GM19023 (cell line): ENCODE measurements at regions not wholly inside any gene's neighbourhood (a gene's known extent, or its start where the extent isn't known, plus 50 kb on each side); places are given as distances from the start of the nearest gene placed in this dataset.
"Not testable (repeated sequence)": the region's sequence is repeated elsewhere in the genome, so short reads cannot be mapped to it uniquely, and the experiment has no call there.

Source experiments
- ATAC-seq: cut with Tn5 transposase; IDR thresholded peaks from one replicate; pipeline ENCODE4 v1.9.1; 2021; ENCODE audit warnings: mild to moderate bottlenecking, moderate library complexity; ENCODE audit not compliant: unreplicated experiment

DNA sequence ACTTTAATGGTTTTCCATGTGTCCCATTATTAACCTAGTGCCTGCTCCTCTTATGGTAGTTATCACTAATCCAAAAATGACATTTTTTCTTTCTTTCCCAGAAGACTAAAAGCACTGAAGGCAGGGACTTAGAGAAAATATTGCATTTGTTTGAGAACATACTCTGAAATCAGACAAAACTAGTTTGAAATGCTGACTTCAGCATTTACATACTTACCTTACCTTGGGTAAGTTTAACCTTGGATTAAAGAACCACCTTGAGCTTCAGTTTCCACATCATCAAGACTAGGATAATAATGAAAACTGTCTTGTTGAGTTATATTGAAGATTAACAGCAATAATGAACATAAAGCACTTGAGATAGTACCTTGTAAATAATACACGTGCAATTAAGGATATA is 413.0 kb downstream of the SOX2 start:
- no peak for ATAC-seq

DNA sequence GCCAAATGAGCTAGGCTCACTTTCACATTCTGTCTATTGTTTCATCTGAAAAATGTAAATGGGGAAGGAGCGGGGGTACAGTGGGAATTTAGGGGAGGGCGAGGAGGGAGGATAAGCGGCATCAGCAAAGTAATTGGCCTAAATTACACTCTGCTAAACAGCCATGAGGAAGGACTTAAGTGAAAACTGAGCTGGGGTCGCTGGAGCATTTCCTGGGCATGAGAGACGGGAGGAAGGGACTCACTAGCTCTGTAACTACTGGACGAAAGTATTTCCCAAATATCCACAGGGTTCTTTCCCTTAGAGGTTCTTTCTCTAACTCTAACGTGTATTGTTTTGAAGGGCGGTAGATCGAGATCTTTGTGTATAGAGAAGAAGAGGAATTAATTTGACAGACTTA is 418.0 kb downstream of the SOX2 start:
- no peak for ATAC-seq

DNA sequence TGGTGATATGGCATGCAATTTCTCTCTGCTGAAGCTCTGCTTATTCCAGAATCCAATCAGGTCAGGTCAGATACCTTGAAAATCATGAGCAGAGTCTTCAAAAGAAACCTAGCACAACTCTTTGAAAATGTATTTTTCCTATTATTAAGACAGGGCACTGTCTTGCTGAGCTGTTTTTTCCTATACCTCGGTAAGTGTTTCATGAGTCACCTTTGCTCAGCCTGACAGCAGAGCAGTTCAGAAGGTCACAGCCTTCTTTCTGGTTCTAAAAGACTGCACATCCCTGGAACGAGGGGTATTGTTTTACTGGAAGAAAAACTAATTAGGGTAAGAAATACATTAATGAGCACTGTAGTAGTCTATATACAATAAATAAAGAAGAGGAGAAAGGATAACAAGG is 422.0 kb downstream of the SOX2 start:
- no peak for ATAC-seq

DNA sequence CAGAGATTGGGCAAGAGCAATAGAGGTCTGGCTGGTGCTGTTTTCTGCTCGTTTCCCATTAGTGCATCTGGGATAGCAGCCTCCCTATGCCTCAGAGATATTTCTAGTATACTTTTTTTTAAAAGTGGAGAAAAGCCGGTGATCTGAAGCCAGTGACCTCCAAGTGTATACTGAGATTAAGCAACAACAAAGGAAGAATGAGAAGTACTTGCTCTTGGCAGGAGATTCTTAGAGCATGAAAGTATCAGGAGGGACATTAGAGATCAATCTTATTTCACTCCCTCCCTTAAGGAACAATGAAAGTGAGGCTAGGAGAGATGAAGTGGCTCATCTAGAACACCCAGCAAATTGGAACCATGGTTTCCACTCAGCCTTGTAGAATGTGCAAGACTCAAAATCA is 423.3 kb downstream of the SOX2 start:
- ATAC-seq: no peak

DNA sequence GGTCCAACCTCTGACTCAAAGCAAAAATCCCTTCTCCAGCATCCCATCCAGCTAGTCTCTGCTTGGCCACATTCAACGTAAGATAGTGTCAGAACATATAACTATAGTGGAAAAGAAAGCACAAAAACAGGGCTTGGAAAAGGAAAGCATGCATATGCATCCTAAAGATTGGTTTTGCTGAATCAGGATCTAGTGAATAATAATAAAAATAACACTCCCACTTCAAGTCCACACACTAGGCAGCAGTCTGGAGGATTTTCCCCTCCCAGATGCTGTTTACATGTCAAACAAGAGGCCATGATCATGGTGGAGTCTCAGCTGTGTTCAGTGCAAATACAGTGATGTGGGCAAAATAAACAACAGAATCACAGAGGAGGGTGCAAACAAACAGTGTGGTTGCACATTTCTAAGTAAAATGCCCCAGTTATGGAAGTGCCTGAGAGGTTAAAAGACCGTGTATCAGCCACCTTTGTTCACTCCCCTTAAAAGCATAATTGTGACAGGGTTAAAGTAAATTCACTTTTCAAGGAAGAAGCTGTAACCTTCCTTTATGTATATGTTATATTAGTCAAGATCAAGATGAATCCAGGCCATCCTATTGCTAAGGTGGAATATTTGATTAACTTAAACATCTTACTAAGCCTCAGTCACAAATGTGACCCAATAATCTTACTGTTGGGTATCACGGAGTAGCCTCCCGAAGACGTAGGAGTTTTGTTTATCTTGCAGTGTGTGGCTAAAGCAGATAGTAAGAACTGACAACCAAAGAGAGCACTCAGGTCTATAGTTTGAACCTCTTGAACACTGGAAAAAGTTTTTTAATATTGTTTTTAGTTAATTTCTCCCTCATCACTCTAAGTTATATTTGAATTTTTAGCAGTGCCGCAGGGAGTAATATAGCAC is 424.5 kb downstream of the SOX2 start:
- ATAC-seq: no peak

DNA sequence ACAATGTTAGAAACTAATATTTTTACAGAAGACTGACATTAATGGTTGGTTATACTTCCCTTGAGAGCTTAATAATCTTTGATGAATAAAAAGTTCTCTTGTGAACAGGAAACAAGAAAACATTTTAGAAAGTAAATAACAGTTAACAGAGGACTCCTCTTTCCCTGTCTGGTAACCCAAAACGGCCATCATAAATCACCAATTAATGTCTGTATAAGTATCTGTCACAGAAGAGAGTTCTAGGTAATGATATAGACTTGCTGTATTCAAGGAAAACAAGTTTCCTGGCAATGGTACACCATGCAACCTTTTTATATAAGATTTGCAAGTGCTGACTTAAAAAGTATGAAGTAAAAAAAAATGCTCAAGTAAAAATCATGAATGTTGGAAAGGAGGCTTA is 426.7 kb downstream of the SOX2 start:
- no peak for ATAC-seq

DNA sequence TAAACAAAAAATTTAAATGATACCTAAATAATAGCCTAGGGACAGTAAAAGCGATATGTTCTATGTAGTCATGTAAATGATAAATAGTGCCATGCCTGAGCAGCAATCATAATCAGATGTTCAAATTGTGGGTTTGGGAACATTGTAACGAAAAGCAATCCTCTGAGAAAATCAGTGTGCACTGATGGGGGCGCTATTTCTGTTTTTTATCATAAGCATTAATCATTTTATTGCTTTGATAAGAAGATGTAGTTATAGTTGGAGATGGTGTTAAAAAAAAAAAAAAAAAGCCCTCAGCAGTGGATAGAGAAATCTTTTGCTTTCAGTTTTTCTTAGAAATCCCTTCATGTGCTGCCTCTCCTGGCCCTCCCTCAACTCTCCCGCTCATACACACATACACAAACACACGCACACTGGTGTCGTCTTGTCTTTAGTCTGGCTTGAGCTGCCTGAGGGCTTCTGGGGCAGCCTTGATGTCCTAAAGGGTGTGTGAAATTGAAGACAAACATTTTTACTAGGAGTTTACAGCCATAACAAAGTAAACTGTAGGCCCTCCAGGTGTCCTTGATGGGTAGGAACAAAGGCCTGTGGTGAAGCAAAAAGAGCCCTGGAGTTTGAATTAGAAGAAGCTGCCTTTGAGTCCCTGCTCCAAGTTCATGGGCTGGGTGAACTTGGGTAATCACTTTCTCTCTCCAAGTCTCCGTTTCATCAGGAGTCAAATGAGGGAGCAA is 428.1 kb downstream of the SOX2 start:
- ATAC-seq: no peak

DNA sequence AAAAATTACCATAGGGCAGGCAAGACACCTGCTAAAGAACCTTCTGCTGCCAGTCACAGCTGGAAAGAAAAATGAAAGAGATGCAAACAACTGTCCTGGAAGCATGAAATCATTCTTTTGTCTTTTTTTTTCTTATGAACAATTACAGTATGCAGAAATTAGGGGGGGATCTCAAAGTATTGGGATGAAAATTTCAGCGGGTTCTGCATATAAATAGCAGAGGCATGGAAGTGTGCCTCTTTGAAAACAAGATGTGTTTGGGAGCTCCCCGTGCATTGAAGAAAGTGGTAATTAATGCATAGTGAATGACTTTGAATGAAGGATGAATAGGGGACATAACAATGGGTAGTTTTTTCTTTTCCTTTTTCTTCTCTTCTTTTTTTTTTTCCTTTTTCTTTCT is 431.2 kb downstream of the SOX2 start:
- no peak for ATAC-seq

DNA sequence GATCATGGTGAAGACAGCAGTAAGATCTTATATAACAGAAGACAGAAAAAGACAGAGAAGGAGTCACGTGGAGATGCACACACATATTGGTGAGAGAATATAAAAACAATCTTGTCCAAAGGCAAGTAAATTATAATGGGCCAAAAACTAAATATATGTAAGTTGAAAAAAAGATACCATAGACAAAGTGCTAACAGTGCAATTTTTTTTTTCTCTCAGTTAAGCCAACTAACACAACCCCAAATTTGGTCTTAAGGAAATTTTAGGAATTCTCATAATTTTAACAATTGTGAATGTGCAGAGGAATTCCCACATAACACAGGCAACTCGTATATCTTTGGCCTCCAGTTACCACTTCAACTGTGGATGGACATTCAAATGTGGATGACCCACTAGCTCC is 432.2 kb downstream of the SOX2 start:
- no peak for ATAC-seq

DNA sequence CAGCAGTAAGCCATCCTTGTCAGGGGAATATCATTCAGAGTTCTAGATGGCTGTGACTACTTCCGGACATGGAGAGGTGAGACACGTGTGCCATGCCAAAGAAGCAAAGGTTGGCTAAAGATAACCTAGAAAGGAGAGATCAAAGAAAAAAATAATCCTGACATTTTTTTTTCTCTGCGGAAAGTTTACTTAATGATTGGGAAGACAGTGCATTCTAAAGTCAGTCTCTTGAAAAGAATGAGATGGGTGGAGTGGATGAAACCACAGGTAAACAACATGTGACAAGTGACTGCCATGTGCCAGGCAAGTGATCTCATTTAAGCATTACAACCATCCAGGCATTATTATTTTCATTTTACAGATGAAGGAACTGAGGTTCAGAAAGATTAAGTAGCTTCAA is 436.6 kb downstream of the SOX2 start:
- no peak for ATAC-seq

DNA sequence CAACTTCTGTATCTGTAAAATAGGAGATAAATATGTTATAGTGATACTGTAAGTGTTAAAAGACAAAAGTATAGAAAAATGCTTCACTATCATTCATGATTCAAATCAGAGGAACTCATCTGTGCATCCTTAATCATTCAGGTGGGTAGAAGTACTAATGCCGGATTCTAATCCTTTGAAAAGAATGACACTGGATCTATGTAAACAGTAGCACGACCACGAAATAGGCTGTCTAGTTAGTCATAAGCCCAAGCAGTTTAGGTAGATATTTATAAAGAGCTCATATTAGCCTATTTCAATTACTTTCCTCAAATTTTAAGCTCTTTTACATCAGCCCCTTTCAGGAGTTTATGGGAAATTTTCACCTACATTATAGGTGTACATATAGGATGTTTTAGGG is 437.9 kb downstream of the SOX2 start:
- ATAC-seq: no peak

DNA sequence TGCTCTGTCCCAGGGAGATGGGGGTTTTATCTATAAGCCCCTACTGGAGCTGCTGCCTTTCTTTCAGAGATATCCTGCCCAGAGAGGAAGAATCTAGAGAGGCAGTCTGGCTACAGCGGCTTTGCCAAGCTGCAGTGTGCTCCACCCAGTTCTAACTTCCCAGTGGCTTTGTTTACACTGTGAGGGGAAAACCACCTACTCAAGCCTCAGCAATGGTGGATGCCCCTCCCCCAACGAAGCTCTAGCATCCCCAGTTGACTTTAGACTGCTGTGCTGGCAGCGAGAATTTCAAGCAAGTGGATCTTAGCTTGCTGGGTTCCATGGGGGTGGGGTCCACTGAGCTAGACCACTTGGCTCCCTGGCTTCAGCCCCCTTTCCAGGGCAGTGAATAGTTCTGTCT is 444.6 kb downstream of the SOX2 start:
- not testable (repeated sequence) for ATAC-seq

DNA sequence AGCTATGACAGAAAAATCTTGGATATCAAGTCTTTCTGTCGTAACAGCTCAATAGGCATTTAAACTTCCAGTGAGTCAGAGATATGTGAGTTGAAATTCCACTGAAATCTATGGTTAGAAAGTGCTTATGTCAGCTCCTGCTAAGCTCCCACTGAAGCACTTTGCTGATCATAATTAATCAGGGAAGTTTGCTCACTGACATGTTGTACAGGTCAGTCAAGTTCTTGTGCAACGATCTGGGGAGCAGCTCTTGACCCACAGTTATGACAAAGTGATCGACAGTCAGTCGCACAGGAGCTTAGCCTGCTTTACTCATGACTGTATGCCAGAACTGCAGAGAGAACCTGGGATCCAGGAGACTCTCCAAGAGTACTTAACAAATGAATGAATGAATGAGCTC is 453.5 kb downstream of the SOX2 start:
- ATAC-seq: no peak

DNA sequence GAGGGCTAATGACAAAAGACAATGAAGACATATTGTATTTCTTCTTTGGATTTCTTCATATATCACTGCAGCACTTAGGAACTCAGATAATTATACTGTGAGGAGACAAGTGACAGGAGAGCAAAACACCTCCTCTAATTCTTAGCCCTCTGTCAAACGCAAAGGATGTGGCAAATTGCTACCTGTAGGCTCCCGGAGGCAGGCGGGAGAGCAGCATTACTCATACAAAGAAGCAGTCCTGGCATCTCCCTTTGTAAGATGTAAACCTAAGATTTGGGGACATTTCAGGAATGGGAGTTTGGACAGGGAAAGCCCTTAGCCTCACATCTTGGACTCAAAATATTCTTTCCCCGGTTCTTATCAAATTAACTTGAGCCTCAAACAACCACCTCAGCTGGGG is 460.8 kb downstream of the SOX2 start:
- no peak for ATAC-seq

DNA sequence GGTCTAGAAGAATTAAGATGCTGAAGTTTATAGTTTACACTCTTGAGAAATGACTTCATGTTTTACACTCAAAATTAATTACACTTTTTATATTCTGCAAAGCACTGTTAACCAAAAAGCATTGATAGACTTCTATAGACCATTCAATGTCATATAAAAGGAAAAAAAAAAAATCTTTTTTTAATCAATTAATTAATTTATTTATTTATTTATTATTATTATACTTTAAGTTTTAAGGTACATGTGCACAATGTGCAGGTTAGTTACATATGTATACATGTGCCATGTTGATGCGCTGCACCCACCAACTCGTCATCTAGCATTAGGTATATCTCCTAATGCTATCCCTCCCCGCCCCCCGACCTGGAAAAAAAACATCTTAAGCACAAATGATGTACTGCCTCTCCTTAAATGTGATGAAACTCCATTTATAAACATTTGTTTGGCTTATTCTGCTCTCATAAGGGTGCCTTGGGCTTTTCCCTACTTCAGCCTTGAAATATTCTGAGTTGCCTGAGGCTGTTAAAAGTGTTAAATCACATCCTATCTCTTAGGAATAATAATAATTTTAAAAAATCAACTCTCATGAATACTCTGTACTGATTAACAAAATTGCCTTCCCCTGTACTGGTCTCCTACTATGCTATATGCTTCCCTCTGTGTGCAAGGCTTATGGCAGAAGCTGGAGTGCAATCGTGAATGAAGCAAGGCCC is 466.9 kb downstream of the SOX2 start:
- no peak for ATAC-seq

DNA sequence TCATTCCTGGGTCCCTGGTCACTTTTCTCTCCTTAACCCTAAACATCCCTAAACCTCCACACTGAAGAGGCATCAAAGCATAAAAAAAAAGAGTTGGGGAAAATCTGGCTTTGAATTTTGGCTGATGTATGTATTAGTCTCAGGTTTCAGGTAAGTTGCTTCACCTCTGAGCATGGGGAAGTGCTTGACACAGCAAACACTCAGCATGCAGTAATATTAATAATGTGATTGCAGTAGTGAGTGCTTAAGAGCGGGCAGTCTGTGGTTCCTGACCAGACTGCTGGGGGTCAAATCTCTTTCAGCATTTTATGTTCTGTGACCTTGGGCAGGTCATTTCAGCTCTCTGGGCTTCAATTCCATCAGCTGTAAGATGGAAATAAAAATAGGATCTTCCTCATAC is 467.9 kb downstream of the SOX2 start:
- no peak for ATAC-seq

DNA sequence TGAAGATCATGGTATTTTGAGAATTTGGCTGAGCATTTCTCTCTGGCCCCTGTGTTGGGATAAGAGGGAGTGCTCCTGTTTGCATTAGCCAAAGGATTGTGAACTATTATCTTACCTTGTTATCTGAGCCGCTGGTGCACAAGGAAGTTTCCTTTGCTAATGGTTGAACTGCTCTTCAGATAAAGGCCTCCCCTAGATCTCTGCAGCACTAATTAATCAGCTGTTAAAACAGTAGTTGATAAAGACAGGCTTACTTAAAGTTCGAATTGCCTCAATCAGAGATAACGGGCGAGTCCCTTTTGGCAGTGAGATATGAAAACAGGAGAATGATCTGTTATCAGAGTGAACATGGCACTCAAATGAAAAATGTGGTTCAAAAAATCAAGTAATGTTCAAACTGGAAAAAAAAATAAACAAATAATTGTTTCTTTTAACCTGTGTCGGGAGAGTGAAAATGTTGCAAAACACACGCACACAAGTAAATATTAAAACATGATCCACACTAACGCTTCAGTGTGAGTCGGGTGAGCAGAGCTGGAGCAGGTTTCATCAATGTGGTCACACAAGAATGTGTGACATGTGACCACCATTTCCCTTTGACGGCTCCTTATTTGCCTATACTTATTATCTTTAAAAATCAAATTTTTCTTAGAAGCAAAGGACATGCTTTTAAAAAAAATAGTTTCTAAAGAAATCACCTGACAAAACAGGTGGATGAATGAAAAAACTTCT is 469.1 kb downstream of the SOX2 start:
- ATAC-seq: no peak

DNA sequence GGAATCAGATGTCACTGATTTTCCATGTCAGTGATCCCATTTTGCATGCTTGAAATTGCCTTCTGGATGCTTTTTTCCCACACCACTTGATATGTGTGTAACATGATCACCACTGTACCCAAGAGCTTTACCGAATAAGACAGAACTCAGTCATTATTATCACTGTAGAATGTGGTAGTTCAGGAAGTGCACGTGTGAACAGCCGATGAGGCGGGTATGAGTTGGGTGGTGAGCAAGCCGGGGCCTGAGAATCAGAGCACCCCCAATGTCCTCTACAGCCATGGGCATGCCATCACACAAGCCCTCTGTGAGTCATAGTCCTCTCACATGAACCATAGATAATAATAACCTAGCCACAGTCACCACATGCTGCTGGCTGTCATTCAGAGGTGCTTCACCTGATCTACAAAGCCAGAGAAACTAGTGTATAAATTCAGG is 470.8 kb downstream of the SOX2 start:
- no peak for ATAC-seq

DNA sequence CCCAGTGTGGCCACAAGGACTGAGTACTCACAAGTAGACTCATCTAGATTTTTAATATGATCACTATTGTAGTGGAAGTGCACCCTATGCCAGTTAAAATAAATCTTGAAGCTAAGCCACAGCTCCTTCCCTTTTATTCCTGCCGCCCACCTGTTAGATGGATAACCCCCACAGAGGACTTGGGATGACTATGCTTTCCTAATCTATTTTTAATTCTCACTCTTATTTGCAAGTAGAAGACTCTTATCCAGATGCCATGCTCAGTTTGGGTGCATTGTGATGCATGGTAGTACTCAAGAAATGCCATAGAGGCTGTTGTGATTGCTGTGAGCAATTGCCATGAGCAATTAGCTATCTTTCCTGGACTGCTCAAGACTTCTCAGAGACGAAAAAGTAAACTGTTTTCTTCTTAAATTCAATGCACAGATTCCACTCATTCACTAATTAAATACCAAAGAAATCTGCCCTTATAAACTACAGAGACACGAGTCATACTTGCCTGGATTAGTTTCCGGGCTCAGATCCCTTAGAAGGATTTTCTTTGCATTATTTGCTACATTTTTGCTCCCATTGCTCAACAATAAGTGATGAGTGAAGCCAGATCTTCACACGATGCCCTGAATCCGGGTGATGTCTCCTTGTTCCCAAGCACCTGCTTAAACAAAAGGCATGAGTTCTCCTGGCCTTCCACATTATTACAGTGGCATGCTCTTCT is 472.1 kb downstream of the SOX2 start:
- ATAC-seq: no peak

DNA sequence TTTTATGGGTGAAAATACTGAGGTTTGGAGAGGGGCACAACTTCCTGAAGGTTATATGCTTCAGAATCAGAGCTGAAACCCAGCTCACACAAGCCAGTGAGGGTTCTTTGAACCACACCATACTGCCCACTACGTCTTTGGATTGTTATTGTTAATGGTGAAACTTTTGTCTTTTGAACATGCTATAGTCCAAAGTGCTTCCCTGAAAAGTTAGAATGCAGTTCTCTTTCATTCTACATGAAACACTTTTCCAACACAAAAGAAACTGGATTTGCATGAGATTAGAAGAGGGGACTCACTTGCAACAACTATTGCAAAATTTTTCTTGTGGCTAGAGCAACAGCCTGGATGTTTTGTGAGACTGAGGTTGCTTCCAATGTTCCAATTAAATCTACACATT is 473.6 kb downstream of the SOX2 start:
- ATAC-seq: no peak
